MM.1S (cell line): ENCODE measurements at regions not wholly inside any gene's neighbourhood (a gene's known extent, or its start where the extent isn't known, plus 50 kb on each side); places are given as distances from the start of the nearest gene placed in this dataset.
"Not testable (repeated sequence)": the region's sequence is repeated elsewhere in the genome, so short reads cannot be mapped to it uniquely, and the experiment has no call there.

Experiments used
- DNase-seq: peaks from one replicate; pipeline ENCODE4 v3.0.0-alpha.2; 2015
- H2AFZ ChIP-seq: fragments of 300-600 bp; sonication (generic); 2 replicates; pipeline ENCODE4 v1.6.0; 2016; ENCODE audit warnings: antibody characterized with exemption, low read length
- H3F3A ChIP-seq: fragments of 300-600 bp; sonication (generic); 2 replicates; pipeline ENCODE4 v1.6.1; 2016; ENCODE audit warnings: mild to moderate bottlenecking, antibody characterized with exemption, low read length, moderate library complexity, mixed read lengths; ENCODE audit not compliant: insufficient read depth
- H3K27ac ChIP-seq: fragments of 300-600 bp; sonication (generic); 2 replicates; pipeline ENCODE4 v1.5.1; 2016; ENCODE audit warnings: mild to moderate bottlenecking, low read length
- H3K27me3 ChIP-seq: fragments of 300-600 bp; sonication (generic); replicated peaks from 2 replicates; pipeline ENCODE4 v1.6.0; 2016; ENCODE audit warnings: low read length; ENCODE audit not compliant: insufficient read depth
- H3K36me3 ChIP-seq: fragments of 300-600 bp; sonication (generic); replicated peaks from 2 replicates; pipeline ENCODE4 v1.6.1; 2016; ENCODE audit warnings: mild to moderate bottlenecking, low read length, mixed read lengths; ENCODE audit not compliant: insufficient read depth
- H3K4me1 ChIP-seq: fragments of 300-600 bp; sonication (generic); 2 replicates; pipeline ENCODE4 v1.6.1; 2016; ENCODE audit warnings: low read length, mixed read lengths
- H3K4me2 ChIP-seq: fragments of 300-600 bp; sonication (generic); 2 replicates; pipeline ENCODE4 v1.6.0; 2016; ENCODE audit warnings: low read depth, low read length
- H3K4me3 ChIP-seq: fragments of 300-600 bp; sonication (generic); 2 replicates; pipeline ENCODE4 v1.5.1; 2016; ENCODE audit warnings: low read length, mixed read lengths
- H3K79me2 ChIP-seq: fragments of 300-600 bp; sonication (generic); 2 replicates; pipeline ENCODE4 v1.6.1; 2016; ENCODE audit warnings: mixed run types, low read length, mixed read lengths
- H3K9ac ChIP-seq: fragments of 300-600 bp; sonication (generic); 2 replicates; pipeline ENCODE4 v1.6.1; 2016; ENCODE audit warnings: low read length, mixed read lengths
- H3K9me2 ChIP-seq: fragments of 300-600 bp; sonication (generic); replicated peaks from 2 replicates; pipeline ENCODE4 v1.6.1; 2016; ENCODE audit warnings: mild to moderate bottlenecking, low read length, mixed read lengths; ENCODE audit not compliant: insufficient read depth
- H3K9me3 ChIP-seq: fragments of 300-600 bp; sonication (generic); replicated peaks from 2 replicates; pipeline ENCODE4 v1.6.1; 2016; ENCODE audit warnings: mild to moderate bottlenecking, low read length, mixed read lengths; ENCODE audit not compliant: insufficient read depth
- H4K20me1 ChIP-seq: fragments of 300-600 bp; sonication (generic); 2 replicates; pipeline ENCODE4 v1.6.1; 2016; ENCODE audit warnings: mild to moderate bottlenecking, low read length, moderate library complexity, mixed read lengths; ENCODE audit not compliant: insufficient read depth
- EZH2 ChIP-seq: fragments of 300-600 bp; sonication (generic); optimal IDR thresholded peaks from 2 replicates; pipeline ENCODE3; 2017; ENCODE audit warnings: low read depth, mild to moderate bottlenecking, antibody characterized with exemption, low read length, mixed read lengths
- EZH2phosphoT487 ChIP-seq: fragments of 300-600 bp; sonication (generic); IDR thresholded peaks from 2 replicates; pipeline ENCODE4 v1.6.1; 2018; ENCODE audit warnings: antibody characterized with exemption, low read length
- TF ChIP-seq, protein P1 (sequence below): fragments of 300-600 bp; sonication (generic); IDR thresholded peaks from 2 replicates; pipeline ENCODE4 v1.5.1; 2016; ENCODE audit warnings: antibody characterized with exemption, low read length, mixed read lengths

- Histone ChIP-seq H3K79me2 (no peaks in the 10 kb centered on the region), H3K9me2 (no peaks in the 10 kb centered on the region), H3K4me1 (no peaks in the 10 kb centered on the region), H2AFZ (no peak overlapping the region), H3K36me3 (no peaks in the 10 kb centered on the region), H3K27me3 (no peaks in the 10 kb centered on the region), H3K27ac (no peak overlapping the region), H3K9ac (no peak overlapping the region), H4K20me1 (no peaks in the 10 kb centered on the region), H3F3A (no peaks in the 10 kb centered on the region), H3K9me3 (no peaks in the 10 kb centered on the region), H3K4me3 (no peak overlapping the region), H3K4me2 (no peak overlapping the region)
- no peak for DNase-seq
- TF ChIP-seq, protein P1, sequence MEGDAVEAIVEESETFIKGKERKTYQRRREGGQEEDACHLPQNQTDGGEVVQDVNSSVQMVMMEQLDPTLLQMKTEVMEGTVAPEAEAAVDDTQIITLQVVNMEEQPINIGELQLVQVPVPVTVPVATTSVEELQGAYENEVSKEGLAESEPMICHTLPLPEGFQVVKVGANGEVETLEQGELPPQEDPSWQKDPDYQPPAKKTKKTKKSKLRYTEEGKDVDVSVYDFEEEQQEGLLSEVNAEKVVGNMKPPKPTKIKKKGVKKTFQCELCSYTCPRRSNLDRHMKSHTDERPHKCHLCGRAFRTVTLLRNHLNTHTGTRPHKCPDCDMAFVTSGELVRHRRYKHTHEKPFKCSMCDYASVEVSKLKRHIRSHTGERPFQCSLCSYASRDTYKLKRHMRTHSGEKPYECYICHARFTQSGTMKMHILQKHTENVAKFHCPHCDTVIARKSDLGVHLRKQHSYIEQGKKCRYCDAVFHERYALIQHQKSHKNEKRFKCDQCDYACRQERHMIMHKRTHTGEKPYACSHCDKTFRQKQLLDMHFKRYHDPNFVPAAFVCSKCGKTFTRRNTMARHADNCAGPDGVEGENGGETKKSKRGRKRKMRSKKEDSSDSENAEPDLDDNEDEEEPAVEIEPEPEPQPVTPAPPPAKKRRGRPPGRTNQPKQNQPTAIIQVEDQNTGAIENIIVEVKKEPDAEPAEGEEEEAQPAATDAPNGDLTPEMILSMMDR: no peak
- TF ChIP-seq EZH2phosphoT487 (no peak), EZH2 (no peak)
Measured at GRCh38 chr6:95741045-95741444, 163.7 kb downstream of the MANEA start.

- H3K4me2 ChIP-seq: no peak overlapping the region
- H3K4me1 ChIP-seq: no peaks in the 10 kb centered on the region
- H2AFZ ChIP-seq: no peak overlapping the region
- H3K4me3 ChIP-seq: no peak overlapping the region
- H3K9me2 ChIP-seq: no peaks in the 10 kb centered on the region
- H3K9ac ChIP-seq: no peak overlapping the region
- no peaks in the 10 kb centered on the region for H3F3A ChIP-seq
- H3K79me2 ChIP-seq: no peaks in the 10 kb centered on the region
- H4K20me1 ChIP-seq: no peaks in the 10 kb centered on the region
- TF ChIP-seq EZH2 (no peak), EZH2phosphoT487 (no peak)
- TF ChIP-seq, protein P1: no peak
- no peaks in the 10 kb centered on the region for H3K27me3 ChIP-seq
- H3K36me3 ChIP-seq: no peaks in the 10 kb centered on the region
- no peak overlapping the region for H3K27ac ChIP-seq
- H3K9me3 ChIP-seq: no peaks in the 10 kb centered on the region
- DNase-seq: no peak
Measured at GRCh38 chr6:95742767-95743289, 165.5 kb downstream of the MANEA start.

DNA sequence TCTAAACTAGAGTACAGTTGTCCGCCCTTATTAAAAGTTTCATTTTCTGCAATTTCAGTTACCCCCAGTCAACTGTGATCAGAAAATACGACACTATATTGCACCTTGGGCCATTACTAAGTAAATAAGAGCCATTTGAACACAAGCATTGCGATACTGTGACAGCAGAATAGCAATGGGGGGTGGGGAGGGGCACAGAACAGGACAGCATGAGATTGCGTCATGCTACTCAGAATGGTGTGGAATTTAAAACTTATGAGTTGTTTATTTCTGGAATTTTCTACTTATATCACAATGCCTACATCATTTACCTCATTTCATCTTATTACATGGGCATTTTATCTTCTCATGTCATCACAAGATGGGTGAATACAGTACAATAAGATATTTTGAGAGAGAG is 166.3 kb downstream of the MANEA start:
- no peaks in the 10 kb centered on the region for H3K4me1 ChIP-seq
- no peaks in the 10 kb centered on the region for H4K20me1 ChIP-seq
- no peaks in the 10 kb centered on the region for H3F3A ChIP-seq
- H3K9me2 ChIP-seq: no peaks in the 10 kb centered on the region
- H3K9ac ChIP-seq: no peak overlapping the region
- H3K79me2 ChIP-seq: no peaks in the 10 kb centered on the region
- no peak for DNase-seq
- no peaks in the 10 kb centered on the region for H3K27me3 ChIP-seq
- no peak overlapping the region for H3K4me3 ChIP-seq
- no peak overlapping the region for H3K27ac ChIP-seq
- no peak overlapping the region for H2AFZ ChIP-seq
- H3K9me3 ChIP-seq: no peaks in the 10 kb centered on the region
- no peaks in the 10 kb centered on the region for H3K36me3 ChIP-seq
- no peak overlapping the region for H3K4me2 ChIP-seq
- no peak for TF ChIP-seq EZH2
- TF ChIP-seq, protein P1: no peak
- TF ChIP-seq EZH2phosphoT487: no peak

- not testable (repeated sequence) for H3K9me3 ChIP-seq, DNase-seq, H3K27ac ChIP-seq, H3K9ac ChIP-seq, H3F3A ChIP-seq, H3K4me1 ChIP-seq, H3K4me2 ChIP-seq, H4K20me1 ChIP-seq, H3K4me3 ChIP-seq, H3K27me3 ChIP-seq, H3K79me2 ChIP-seq, H3K36me3 ChIP-seq, H2AFZ ChIP-seq, H3K9me2 ChIP-seq
Measured at GRCh38 chr6:95758236-95759069, 181.1 kb downstream of the MANEA start.
